Activated CD8-positive, alpha-beta memory T cell treated with anti-CD3 and anti-CD28 coated beads for 4 hours (primary cell): ENCODE measurements at regions not wholly inside any gene's neighbourhood (a gene's known extent, or its start where the extent isn't known, plus 50 kb on each side); places are given as distances from the start of the nearest gene placed in this dataset.

Experiments used
- DNase-seq, 2 donors: peaks; one replicate each; pipeline ENCODE4 v3.0.0-alpha.2; 2020; ENCODE audit warnings: low read depth in 2 of 2

DNA sequence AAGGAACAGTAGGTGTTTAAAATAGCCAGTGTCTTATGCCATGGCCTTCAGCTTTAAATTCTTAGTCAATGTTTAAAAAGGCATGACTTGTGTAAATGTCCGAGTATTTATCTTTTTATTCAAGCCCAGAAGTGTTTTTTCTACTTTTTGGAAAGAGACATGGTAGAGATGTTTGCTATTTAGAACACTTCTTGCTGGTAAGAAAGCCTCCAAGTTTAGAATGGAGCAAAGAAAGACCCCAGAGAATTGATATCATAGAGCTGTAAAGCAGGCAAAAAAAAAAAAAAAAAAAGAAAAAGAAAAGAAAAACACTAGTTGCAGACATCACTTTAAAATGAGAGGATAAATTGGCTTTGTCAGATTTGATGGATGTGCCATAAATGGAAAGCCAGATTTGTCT, 375.1 kb downstream of the TMEM167A start:
- no peak for DNase-seq

DNA sequence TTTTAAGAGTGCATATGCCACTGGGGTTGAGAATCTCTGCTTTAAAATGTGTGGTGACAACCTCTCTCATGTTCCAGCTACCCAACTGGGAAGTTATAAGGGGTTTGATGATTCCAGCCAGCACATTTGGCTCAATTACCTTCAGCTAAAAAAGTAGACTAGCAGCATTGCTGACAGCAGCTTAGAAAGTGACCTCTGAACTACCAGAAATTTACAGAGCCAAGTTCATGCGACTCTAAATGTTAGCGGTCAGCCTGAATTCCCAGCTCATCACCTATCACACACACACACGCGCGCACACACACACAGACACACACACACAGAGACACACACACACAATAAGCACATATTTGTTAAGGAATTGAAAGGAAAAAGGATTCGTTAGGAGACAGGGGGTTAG, 377.5 kb downstream of the TMEM167A start:
- DNase-seq, result no peak

DNA sequence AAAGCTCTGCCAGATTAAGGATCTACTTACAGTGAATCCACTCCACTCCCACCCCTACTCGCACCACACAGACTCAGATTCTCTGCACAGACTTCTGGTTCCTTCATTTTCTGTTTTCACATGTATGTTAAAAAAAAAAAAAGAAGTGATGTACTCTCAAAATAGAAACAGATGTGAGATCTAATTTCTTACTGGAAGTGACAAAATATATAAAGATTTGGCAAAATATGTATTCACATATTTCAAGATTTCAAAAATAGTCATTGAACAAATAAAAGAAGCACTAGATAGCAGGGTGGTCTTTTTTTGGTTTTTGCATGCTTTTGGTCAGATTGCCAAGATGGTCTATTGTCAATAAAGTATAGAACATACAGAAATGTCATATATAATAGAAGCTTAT, 379.2 kb downstream of the TMEM167A start:
- DNase-seq, result no peak

DNA sequence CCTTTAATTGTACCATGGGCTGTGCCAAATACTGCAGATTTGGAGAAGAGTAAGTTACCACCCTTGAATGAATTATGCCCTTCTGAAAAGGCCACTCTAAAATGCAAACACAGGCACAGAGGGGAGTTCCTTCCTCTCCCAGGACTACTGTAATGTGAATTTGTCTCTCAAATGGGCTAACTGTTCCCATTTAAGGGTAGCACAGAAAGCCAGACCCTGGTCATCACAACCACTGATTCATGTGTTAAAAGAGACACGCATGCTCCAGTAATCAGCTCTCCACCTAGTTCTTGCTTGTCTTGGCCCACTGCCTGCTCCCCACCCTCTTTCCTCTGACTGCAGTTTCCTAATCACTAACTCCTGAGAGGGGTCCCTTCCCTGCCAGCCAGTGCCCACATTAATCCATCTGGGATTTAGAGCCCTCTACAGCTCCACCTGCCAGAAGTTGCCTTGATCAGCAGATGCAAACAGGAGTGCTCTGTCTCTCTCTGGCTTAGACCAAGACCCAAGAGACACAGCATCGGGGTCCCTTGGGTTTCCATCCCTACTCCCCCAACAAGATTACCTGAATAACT, 382.4 kb downstream of the TMEM167A start:
- no peak for DNase-seq

DNA sequence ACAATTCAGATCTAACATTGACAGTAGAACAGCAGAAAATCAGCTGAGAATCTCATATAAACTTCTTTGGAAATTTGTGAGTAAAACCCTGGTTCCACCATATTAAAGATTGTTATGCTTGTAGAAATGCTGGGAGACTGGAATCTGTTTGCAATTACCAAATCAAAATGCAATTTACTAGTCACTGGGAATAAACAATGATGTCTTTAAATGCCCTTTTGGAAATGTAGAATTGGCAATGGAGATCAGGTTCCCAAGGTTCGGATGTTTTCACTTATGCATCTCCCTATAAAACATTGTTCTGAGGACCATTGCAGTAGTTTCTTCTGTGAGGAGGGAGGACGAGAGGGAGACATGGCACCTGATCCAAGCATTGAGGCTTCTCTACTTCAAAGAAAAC, 384.4 kb downstream of the TMEM167A start:
- no peak for DNase-seq

DNA sequence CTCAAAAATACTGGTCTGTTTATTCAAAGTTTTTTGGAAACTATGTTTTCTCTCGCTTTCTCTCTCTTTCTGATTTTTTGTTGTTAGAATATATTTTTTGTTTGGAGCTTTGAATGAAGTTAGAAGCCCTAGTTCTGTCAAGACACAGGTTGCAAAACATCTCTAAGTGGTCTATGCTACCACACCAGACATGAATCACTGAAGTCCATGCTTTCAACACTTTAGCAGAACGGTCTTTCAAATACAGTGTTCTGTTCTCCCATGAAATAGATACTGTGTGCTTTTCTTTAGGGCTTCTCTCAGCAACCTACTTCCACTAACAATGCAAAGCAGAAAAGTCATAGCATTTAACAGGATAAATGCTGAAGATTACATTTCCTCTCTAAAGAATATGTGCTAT, 392.5 kb downstream of the TMEM167A start:
- no peak for DNase-seq

DNA sequence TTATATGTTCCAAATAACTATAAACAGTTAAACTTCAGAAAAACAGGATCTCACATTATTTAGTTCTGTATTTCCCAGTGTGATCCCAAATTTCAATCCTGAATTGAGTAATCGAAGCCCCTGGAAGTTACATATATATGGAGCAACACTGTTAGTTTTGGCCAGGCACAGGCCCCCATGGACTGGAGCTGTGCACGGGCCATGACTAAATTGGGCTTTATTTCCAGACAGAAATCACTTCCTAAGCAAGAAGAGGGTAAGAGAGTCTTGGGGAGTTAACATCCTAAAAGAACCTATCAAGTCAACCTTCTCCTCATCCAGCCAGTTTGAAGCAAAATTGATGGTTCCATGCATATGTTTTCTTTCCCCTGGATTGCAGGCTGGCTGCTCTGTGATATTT, 393.0 kb downstream of the TMEM167A start:
- no peak for DNase-seq

DNA sequence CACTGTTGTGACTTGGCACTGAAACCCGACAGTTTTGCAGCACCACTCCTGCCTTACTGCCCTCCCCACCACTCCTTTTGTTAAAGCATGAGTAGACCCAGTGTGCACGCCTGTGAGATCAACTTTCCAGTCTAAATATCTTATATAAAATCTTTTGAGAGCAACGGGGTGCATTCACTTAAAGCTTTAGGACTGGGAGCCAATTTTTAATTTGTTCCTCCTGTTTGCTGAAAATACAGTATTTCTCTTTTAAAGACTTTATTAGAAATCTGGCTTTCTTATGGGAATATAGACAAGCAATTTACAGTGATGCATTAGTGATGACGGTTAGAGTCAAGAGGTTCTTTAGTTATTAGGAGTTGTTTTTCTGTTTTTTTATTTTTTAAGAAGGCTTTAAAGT, 397.5 kb downstream of the TMEM167A start:
- no peak for DNase-seq

DNA sequence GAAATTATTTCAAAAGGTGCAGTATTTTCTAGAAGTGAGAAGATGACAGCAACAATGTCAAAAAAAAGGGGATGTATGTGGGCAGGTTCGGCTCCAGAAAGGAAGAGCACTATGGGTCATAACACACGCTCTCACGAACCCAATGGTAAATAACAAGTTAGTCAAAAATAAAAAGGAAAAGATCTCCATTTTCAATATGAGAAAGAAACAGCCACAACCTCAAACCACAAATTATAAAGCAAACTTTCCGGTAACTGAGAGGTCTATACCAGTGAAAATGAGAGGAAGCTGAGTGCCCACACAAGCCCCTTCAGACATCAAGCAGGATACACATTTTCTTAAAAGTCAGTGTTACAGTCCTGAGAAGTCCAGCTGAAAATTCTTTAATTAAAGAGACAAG, 398.5 kb upstream of the RPS23 start:
- DNase-seq, result no peak

DNA sequence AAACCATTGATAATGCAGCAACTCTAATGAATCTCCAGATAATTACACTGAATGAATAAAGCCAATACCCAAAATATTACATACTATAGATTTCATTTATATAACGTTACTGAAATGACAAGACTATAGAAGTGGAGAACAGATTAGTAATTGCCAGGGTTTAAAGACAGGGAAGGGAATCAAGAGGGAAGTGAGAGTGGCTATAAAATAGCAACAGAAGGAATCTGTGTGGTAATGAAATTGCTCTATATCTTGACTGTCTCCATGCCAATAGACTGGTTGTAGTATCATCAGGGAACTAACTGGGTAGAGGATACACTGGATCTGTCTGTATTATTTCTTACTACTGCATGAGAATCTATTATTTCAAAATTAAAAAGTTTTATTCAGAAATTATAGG, 396.5 kb upstream of the RPS23 start:
- no peak for DNase-seq

DNA sequence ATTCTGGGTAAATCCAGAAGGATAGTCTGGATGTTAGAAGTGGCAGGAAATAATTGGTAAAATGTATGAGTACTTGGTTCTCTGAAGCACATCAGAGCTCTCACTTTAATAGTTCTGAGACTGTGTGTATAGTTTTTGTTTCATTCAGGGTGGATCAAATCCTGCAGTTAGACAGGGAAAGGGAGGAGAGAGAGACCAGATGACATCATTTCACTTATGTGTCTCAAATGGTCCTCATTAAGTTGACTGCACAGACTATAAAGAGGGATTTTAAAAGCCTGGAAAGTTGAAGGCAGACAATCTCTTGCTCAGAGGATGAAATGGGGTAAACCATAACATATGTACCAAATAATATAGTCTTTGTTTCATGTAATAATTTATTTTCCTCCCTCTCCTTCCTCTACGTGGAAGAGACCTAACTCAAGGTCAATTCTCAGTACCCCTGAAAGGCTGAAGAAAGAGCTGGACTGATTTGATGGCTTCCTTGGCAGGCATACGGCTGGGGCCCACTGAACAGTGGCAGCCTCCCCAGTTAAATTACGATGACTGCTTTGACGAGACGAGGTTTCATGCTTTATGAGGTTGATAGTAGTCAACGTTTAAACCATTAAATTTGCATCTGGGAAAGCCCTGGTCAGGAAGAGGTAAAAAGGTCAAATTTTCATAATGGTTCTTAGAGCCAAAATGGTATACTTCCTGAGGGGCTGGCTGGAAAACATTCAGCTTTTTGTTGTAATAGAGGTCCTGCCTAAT, 395.1 kb upstream of the RPS23 start:
- DNase-seq, result no peak

DNA sequence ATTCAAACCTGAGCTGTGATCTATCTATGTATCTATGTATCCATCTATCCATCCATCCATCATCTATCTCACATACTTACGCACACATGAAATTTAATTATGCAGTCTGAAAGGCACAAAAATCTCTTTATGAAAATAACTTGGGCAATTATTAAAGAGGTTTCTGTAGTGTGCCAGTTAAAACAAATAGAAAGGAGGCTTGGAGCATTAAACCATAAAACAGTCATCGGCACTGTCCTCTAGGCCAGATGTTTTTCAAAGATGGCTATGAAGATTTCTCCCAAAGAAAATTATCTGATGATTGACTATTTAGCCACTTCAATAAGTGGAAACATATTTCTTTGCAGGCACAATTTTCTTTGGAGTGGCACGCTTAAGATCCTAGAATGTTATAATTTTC, 392.5 kb upstream of the RPS23 start:
- no peak for DNase-seq

DNA sequence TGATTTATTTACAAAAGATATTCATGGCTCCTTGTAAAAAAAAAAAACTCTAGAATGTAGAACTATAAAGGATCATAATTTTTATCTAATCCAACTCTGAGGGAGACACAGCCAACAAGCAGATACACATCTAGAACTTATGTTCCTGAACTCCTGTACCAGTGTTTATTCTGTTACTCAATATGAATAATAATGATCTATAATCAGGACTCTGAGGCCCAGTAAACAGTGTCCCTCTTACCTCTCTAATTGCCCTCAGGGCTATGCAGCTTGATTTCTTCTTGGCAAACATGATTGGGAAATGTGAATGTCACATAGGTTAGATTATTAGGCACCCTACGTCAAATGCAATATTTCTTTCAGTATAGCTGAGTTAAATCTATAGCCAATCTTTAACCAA, 391.6 kb upstream of the RPS23 start:
- DNase-seq, result no peak

DNA sequence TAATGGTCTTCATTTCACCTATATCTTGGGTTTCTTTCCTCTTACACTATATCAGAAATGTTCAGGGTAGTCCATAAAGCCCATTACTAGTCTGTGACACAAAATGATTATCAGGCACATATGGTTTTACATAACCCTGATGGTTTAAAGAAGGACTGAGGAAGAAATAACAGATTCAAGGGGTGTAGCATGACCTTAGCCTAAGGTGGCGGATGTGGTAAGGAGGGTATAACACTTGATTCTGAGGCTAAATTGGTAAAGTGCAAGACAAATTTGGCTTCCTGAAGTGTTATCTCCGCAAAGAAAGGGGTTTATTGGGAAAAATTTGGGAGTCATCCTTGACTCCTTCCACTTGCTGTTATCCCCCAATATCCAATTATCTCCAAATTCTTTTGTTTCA, 388.2 kb upstream of the RPS23 start:
- no peak for DNase-seq

DNA sequence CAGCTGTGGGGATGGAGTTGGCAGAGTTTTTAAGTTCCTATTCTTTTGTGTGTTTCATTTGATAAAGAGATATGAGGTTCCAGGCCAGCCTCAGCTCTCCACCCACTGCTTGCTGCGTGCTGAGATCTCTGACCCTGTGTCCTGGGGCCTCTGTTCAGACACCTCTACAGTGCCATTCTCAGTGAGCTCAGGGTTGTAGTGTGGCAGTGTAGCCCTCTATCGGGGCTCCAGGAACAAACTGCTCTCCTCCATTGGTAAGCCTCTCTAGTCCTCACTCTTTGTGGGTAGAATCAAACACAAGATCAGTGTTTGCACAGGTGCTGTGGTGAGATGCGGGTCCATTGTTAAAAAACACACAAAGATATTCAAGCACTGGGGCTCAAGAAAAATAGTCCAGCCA, 386.6 kb upstream of the RPS23 start:
- DNase-seq, result no peak

DNA sequence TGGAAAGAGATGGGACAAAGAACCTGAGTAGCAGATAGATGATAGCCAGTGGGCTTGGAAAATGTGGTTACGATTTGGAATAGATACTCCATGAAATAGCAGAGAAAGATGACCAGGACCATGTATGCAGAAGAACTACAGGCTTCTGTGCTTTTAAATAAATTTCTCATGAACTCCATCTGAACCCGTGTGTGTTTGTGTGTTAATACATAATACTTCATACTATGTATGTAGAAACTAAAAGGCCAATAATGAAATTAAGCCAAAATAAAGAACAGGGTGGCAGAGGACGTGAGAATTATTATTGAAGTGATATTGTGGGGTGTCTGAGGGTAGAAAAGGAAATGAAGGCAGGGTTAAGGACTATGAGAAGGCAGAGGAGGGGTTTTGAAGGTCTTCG, 385.1 kb upstream of the RPS23 start:
- no peak for DNase-seq

DNA sequence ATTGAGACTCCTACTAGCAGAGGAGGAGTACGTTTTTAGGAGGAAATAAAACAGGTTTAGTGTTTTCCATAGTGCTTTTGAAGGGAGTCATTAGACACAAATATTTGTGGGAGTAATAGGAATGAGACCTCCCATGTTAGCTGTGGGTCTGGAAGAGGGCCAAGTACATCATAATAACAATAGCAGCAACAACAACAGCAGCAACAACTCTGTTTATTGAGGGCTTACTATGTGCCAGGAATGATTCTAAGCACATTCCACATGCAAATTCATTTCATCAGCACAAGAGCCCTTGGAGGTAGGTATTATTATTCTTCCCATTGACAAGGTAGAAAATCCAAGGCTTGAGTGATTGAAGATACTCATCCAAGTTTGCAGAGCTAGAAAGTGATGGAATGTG, 384.2 kb upstream of the RPS23 start:
- DNase-seq, result no peak

DNA sequence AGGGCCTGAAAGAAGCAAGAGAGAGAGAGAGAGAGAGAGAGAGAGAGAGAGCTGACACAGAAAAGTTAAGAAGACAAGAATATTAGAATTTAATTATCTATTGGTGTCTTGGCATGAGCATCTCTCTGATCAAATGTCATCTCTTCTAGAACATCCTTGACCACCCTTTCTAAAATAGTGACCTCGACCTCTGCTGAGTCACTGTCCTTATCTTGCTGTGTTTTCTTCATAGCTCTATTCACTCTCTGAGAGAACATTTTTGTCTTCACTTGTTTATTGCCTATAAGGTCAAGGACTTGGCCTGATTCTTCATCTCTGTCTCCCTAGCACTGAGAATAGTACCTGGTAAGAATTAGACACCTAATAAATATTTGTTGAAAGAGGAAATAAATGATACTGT, 383.8 kb upstream of the RPS23 start:
- no peak for DNase-seq

DNA sequence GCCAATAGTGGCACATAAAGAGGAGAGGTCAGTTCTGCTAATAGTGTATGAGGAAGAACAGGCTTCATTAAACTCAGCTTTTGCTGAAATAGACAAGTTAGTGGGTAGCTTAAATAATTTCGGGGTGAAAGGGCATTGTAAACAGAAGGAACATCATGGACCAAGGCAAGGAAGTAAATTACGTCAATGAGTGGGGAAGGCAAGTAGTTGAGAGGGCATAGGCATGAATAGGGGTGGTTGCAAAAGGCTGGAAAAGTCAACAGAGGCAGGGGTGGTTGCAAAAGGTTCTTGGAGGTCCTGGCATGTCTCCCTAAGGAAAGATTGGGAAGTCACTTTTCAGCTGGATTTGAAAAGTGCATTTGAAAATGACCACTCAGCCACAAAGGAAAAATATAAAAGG, 383.3 kb upstream of the RPS23 start:
- DNase-seq, result no peak

DNA sequence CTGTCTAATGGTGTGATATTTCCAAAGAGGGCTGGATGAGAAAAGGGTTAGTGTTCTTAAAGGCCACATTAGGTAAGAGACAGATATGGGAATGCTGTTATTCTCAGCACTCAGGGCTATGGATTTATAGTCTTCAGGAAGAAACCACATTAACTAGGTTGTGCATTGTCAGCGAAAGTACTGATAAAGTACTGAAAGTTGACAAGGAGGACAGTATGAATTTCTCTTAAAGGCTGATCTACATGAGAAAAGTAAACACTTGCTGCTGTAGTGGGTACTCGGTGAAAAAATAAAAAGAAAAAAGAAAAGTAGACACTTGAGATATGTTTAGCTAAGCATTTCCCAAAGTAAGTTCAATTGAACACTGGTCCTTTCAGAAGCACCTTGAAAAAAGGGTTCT, 381.0 kb upstream of the RPS23 start:
- no peak for DNase-seq

DNA sequence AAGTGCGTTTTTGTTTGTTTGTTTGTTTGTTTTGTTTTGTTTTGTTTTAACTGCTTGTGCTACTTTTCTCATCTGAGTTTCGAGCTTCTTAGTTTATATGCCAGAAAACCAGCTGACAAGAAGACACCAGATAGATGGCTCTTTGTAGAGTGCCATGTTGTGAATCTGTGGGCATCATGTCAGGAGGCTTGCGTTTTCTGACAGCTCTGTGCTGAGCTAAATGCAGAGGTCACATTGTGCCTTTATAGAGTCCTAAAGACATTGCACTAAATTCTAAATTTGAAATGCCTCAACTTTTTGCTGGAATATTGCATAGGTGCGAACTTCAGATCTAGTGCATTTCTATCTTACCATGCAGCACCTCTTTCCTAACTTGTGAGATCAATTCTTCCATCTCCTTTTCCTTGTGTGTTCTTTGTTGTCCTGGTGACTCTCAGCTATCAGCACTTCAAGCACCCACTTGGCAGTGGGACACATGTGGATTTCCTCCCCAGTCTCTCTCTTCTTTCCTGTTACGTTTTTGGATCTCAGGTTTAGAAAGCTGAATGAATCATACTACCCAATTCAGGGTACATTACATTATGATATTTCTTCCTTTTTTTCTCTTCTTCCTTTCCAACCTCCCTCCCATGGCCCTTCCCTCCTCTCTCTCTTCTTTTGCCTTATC, 379.0 kb upstream of the RPS23 start:
- no peak for DNase-seq

DNA sequence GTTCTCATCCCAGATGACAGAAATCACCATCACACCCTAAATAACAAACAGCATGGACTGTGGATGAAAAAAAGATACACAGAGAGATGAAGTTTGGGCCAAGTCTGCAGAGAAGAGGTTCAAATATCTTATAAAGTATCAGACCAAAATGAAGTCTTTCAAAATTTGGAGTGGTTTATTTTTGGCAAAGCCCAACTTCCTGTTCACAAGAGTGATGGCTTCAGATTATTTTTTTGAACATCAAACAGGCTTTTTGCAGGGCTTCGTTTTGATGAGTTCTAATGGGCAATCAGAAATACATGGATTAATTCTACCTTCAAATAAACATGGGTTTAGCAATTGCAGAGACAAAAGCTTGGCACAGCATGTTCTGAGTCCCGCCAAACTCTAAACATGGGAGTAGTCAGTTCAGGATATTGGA, 378.2 kb upstream of the RPS23 start:
- no peak for DNase-seq

DNA sequence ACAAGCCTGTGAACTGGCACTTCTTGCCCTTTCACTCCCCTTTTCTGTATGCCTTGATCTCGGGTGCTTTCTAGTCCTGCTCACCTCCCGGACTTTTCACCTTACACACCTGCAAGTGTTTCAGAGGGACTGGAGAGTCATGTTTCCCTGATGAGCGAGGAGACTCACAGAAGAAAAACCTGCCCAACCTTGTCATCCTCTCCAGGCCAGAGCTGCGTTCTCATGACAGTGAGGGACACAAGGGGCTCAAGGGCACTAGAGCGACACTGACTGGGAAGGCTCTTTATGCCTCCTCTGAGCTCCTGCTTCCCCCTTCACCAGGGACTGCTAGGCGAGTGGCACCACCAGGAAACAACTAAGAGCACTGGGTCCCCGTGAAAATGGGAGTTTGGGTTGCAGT, 376.9 kb upstream of the RPS23 start:
- DNase-seq, result no peak

DNA sequence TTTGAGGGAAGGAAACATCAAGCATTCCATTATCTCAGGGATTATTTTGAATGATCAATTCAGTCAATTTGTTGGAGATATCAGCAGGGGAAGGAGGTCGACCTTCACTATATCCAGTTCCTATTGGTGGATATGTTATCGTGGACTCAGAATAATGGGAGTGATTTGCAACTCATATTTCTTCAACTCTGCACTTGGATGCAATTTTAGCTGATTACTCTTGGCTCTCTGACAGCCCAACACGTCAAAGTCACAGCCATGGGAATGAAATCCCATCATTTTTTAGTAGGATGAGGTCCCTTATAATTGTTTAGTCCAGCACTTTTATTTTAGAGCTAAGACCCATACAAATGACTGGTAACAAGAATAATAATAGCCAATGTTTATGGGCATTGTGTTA, 371.8 kb upstream of the RPS23 start:
- DNase-seq, result no peak
